ENCODE measurements at regions not wholly inside any gene's neighbourhood (a gene's known extent, or its start where the extent isn't known, plus 50 kb on each side); places are given as distances from the start of the nearest gene placed in this dataset.
A peak's percentile ranks its signal among the peaks of the same experiment; 100 is the strongest.

- ATAC-seq = no peak
- no peak overlapping the region for H3K27ac Mint-ChIP-seq
Measured at GRCh38 chr6:95660544-95660943, 83.2 kb downstream of the MANEA start.

GRCh38 chr6:95670011-95670463 is 92.7 kb downstream of the MANEA start:
- ATAC-seq = no peak
- H3K27ac Mint-ChIP-seq = no peak overlapping the region
- peaks cover 0 to 7% of the 10 kb centered on the region in 2 donors for H3K9me3 Mint-ChIP-seq

More at GRCh38 chr6:95660544-95660943, 83.2 kb downstream of the MANEA start:
- no peaks in the 10 kb centered on the region for H3K36me3 Mint-ChIP-seq
- DNase-seq (ENCODE audit: low spot score in 2 of 2) = no peak
- peaks cover 0 to 5% of the 10 kb centered on the region in 2 donors for H3K9me3 Mint-ChIP-seq

GRCh38 chr6:95676011-95676628 is 98.8 kb downstream of the MANEA start:
- ATAC-seq = no peak
- Mint-ChIP-seq H3K27ac (no peak overlapping the region), H3K9me3 (no peaks in the 10 kb centered on the region), H3K36me3 (no peaks in the 10 kb centered on the region)
- no peak for DNase-seq (ENCODE audit: low spot score in 2 of 2)

More at GRCh38 chr6:95670011-95670463, 92.7 kb downstream of the MANEA start:
- no peaks in the 10 kb centered on the region for H3K36me3 Mint-ChIP-seq
- no peak for DNase-seq (ENCODE audit: low spot score in 2 of 2)

GRCh38 chr6:95679981-95680380 is 102.6 kb downstream of the MANEA start:
- H3K36me3 Mint-ChIP-seq = no peaks in the 10 kb centered on the region
- H3K9me3 Mint-ChIP-seq = no peaks in the 10 kb centered on the region
- no peak overlapping the region for H3K27ac Mint-ChIP-seq
- no peak for DNase-seq (ENCODE audit: low spot score in 2 of 2)
- no peak for ATAC-seq

- no peaks in the 10 kb centered on the region for H3K36me3 Mint-ChIP-seq
- ATAC-seq (no peak), DNase-seq (ENCODE audit: low spot score in 2 of 2) (no peak)
- H3K27ac Mint-ChIP-seq = no peak overlapping the region
- no peaks in the 10 kb centered on the region for H3K9me3 Mint-ChIP-seq
Measured at GRCh38 chr6:95681736-95682135, 104.4 kb downstream of the MANEA start.

GRCh38 chr6:95682476-95682875 is 105.1 kb downstream of the MANEA start:
- DNase-seq (ENCODE audit: low spot score in 2 of 2) (no peak), ATAC-seq (no peak)
- H3K27ac Mint-ChIP-seq = no peak overlapping the region
- no peaks in the 10 kb centered on the region for H3K36me3 Mint-ChIP-seq
- H3K9me3 Mint-ChIP-seq = no peaks in the 10 kb centered on the region

- Mint-ChIP-seq H3K36me3 (no peaks in the 10 kb centered on the region), H3K9me3 (peaks cover 0 to 3% of the 10 kb centered on the region in 2 donors), H3K27ac (no peak overlapping the region)
- no peak for DNase-seq (ENCODE audit: low spot score in 2 of 2)
- ATAC-seq = no peak
Measured at GRCh38 chr6:95685822-95686221, 108.5 kb downstream of the MANEA start.

- H3K9me3 Mint-ChIP-seq = peaks cover 0 to 6% of the 10 kb centered on the region in 2 donors
- no peak overlapping the region for H3K27ac Mint-ChIP-seq
- no peak for ATAC-seq
- DNase-seq (ENCODE audit: low spot score in 2 of 2) = no peak
- H3K36me3 Mint-ChIP-seq = no peaks in the 10 kb centered on the region
Measured at GRCh38 chr6:95686272-95686671, 108.9 kb downstream of the MANEA start.

- Mint-ChIP-seq H3K9me3 (peaks cover 0 to 6% of the 10 kb centered on the region in 2 donors), H3K27ac (no peak overlapping the region), H3K36me3 (no peaks in the 10 kb centered on the region)
- ATAC-seq (no peak), DNase-seq (ENCODE audit: low spot score in 2 of 2) (no peak)
Measured at GRCh38 chr6:95686895-95687294, 109.6 kb downstream of the MANEA start.

GRCh38 chr6:95687839-95688238 is 110.5 kb downstream of the MANEA start:
- Mint-ChIP-seq H3K36me3 (no peaks in the 10 kb centered on the region), H3K27ac (no peak overlapping the region), H3K9me3 (peaks cover 0 to 6% of the 10 kb centered on the region in 2 donors)

GRCh38 chr6:95690328-95690727 is 113.0 kb downstream of the MANEA start:
- no peak overlapping the region for H3K27ac Mint-ChIP-seq
- H3K36me3 Mint-ChIP-seq = no peaks in the 10 kb centered on the region
- DNase-seq (ENCODE audit: low spot score in 2 of 2) = no peak
- ATAC-seq = peak in 1 of 2 donors; percentile 43
- peaks cover 0 to 6% of the 10 kb centered on the region in 2 donors for H3K9me3 Mint-ChIP-seq

More at GRCh38 chr6:95687839-95688238, 110.5 kb downstream of the MANEA start:
- DNase-seq (ENCODE audit: low spot score in 2 of 2) = no peak
- no peak for ATAC-seq

- Mint-ChIP-seq H3K27ac (no peak overlapping the region), H3K36me3 (no peaks in the 10 kb centered on the region), H3K9me3 (peaks cover 0 to 6% of the 10 kb centered on the region in 2 donors)
- ATAC-seq = no peak
- no peak for DNase-seq (ENCODE audit: low spot score in 2 of 2)
Measured at GRCh38 chr6:95693108-95693507, 115.8 kb downstream of the MANEA start.

- DNase-seq (ENCODE audit: low spot score in 2 of 2) = no peak
- no peaks in the 10 kb centered on the region for H3K36me3 Mint-ChIP-seq
- no peak for ATAC-seq
- H3K27ac Mint-ChIP-seq = no peak overlapping the region
- no peaks in the 10 kb centered on the region for H3K9me3 Mint-ChIP-seq
Measured at GRCh38 chr6:95698271-95698670, 120.9 kb downstream of the MANEA start.

GRCh38 chr6:95723638-95724037 is 146.3 kb downstream of the MANEA start:
- Mint-ChIP-seq H3K27ac (no peak overlapping the region), H3K36me3 (no peaks in the 10 kb centered on the region), H3K9me3 (peaks cover 7 to 9% of the 10 kb centered on the region in 2 donors)
- ATAC-seq (no peak), DNase-seq (ENCODE audit: low spot score in 2 of 2) (no peak)

- H3K9me3 Mint-ChIP-seq = no peaks in the 10 kb centered on the region
- H3K36me3 Mint-ChIP-seq = no peaks in the 10 kb centered on the region
- no peak for DNase-seq (ENCODE audit: low spot score in 2 of 2)
- no peak for ATAC-seq
- H3K27ac Mint-ChIP-seq = no peak overlapping the region
Measured at GRCh38 chr6:95725344-95725743, 148.0 kb downstream of the MANEA start.

- H3K9me3 Mint-ChIP-seq = peaks cover 0 to under 1% of the 10 kb centered on the region in 2 donors
- H3K36me3 Mint-ChIP-seq = no peaks in the 10 kb centered on the region
- DNase-seq (ENCODE audit: low spot score in 2 of 2) (no peak), ATAC-seq (no peak)
- H3K27ac Mint-ChIP-seq = no peak overlapping the region
Measured at GRCh38 chr6:95740157-95740556, 162.8 kb downstream of the MANEA start.

GRCh38 chr6:95741045-95741444 is 163.7 kb downstream of the MANEA start:
- H3K36me3 Mint-ChIP-seq = no peaks in the 10 kb centered on the region
- ATAC-seq = no peak
- peaks cover 0 to 5% of the 10 kb centered on the region in 2 donors for H3K9me3 Mint-ChIP-seq

GRCh38 chr6:95742767-95743289 is 165.5 kb downstream of the MANEA start:
- DNase-seq (ENCODE audit: low spot score in 2 of 2) = no peak
- no peak overlapping the region for H3K27ac Mint-ChIP-seq
- peaks cover 0 to 5% of the 10 kb centered on the region in 2 donors for H3K9me3 Mint-ChIP-seq
- ATAC-seq = no peak
- no peaks in the 10 kb centered on the region for H3K36me3 Mint-ChIP-seq

More at GRCh38 chr6:95741045-95741444, 163.7 kb downstream of the MANEA start:
- no peak for DNase-seq (ENCODE audit: low spot score in 2 of 2)
- H3K27ac Mint-ChIP-seq = no peak overlapping the region
